ENCODE measurements at regions not wholly inside any gene's neighbourhood (a gene's known extent, or its start where the extent isn't known, plus 50 kb on each side); places are given as distances from the start of the nearest gene placed in this dataset.
A peak's percentile ranks its signal among the peaks of the same experiment; 100 is the strongest.

DNA sequence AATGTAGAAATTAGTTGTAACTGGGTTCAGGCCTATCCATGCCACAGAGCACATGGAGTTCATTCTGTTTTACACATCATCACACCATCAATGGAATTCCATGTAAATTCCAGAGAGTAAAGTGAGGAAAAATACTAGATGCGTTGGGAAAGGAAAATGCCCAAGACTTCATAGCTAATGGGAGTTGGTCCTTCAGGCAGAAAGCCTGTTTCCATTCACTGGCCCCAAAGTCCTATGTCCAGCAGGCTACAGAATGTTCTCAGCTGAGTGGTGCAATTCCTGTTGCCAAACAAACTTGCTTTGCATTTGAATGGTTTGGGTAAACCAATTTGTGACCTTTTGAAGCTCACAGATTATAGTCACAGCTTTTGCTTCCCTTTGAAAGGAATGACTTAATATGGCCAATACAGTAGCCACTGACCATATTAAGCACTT is 164.6 kb upstream of the PFN2 start:
- peak in 1 of 2 donors; percentile 51 for DNase-seq (ENCODE audit: low read depth in 2 of 2)
- TF ChIP-seq, protein P1, sequence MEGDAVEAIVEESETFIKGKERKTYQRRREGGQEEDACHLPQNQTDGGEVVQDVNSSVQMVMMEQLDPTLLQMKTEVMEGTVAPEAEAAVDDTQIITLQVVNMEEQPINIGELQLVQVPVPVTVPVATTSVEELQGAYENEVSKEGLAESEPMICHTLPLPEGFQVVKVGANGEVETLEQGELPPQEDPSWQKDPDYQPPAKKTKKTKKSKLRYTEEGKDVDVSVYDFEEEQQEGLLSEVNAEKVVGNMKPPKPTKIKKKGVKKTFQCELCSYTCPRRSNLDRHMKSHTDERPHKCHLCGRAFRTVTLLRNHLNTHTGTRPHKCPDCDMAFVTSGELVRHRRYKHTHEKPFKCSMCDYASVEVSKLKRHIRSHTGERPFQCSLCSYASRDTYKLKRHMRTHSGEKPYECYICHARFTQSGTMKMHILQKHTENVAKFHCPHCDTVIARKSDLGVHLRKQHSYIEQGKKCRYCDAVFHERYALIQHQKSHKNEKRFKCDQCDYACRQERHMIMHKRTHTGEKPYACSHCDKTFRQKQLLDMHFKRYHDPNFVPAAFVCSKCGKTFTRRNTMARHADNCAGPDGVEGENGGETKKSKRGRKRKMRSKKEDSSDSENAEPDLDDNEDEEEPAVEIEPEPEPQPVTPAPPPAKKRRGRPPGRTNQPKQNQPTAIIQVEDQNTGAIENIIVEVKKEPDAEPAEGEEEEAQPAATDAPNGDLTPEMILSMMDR (IDR thresholded peaks at IDR 0.05; ENCODE audit: low read depth, low read length), result no peak
- H3K4me3 ChIP-seq (replicated peaks in 1 of 2; ENCODE audit: low read depth in 2 of 2, low read length in 2 of 2), result no peak overlapping the region

- no peak overlapping the region for H3K4me3 ChIP-seq (replicated peaks in 1 of 2; ENCODE audit: low read depth in 2 of 2, low read length in 2 of 2)
- DNase-seq (ENCODE audit: low read depth in 2 of 2), result peak in 1 of 2 donors; percentile 56
- TF ChIP-seq, protein P1 (IDR thresholded peaks at IDR 0.05; ENCODE audit: low read depth, low read length), result no peak
These were observed 162.6 kb upstream of the PFN2 start for GRCh38 chr3:150133293-150133692.

GRCh38 chr3:150132101-150132749 is 161.5 kb upstream of the PFN2 start:
- no peak overlapping the region for H3K4me3 ChIP-seq (replicated peaks in 1 of 2; ENCODE audit: low read depth in 2 of 2, low read length in 2 of 2)
- DNase-seq (ENCODE audit: low read depth in 2 of 2), result no peak
- TF ChIP-seq, protein P1 (IDR thresholded peaks at IDR 0.05; ENCODE audit: low read depth, low read length), result no peak

DNA sequence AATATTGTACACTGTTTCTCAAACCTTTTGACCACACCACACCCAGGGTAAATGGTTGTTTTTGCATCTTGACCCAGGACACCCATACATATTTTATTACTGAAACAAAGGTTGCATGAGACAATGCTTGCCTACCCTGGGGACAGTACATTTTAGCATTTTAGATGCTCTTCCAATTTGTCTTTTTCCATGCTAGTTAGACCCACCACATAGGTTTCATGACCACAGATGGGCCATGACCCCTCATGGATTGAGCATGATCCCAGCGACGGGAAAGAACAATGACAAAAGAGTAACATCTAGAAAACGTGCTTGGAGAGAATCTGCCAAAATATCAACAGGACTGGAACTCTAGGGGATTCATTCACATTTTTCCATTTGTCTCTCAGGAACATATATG is 161.0 kb upstream of the PFN2 start:
- TF ChIP-seq, protein P1 (IDR thresholded peaks at IDR 0.05; ENCODE audit: low read depth, low read length), result no peak
- no peak for DNase-seq (ENCODE audit: low read depth in 2 of 2)
- no peak overlapping the region for H3K4me3 ChIP-seq (replicated peaks in 1 of 2; ENCODE audit: low read depth in 2 of 2, low read length in 2 of 2)

DNA sequence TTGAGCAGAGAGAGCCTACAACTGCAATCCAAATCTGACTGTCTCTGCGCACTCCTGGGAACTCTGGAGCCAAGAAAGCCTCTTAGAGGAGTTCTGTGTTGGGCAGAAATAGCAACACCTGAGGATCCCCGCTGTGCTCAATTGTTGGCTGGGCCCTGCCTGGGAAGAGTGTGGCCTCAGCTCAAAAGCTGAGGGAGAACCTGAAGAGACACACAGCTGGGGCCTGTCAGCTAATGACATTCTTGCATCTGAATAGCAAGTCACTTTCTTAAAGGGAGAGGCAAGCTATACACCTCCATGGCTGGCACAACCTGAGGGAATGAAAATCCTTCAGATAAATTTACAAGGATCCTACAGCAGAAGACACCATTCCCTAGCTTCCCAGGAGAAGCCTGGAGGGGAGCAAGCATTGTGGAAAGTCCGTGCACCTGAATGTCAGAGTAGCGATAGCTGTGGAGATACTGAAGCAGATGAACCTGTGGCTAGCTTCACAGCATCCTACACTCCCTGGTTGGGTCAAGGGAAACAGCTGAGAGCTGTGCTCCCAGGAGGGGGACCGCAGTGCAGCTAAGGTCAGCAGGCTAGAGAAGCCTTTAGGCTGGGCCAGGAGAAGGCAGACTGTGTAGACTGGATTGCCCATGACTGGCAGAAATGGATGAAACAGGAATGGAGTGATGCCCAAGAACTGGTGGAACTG is 159.9 kb upstream of the PFN2 start:
- no peak for DNase-seq (ENCODE audit: low read depth in 2 of 2)
- TF ChIP-seq, protein P1 (IDR thresholded peaks at IDR 0.05; ENCODE audit: low read depth, low read length), result no peak

GRCh38 chr3:150129166-150129565 is 158.5 kb upstream of the PFN2 start:
- TF ChIP-seq, protein P1 (IDR thresholded peaks at IDR 0.05; ENCODE audit: low read depth, low read length), result no peak
- H3K4me3 ChIP-seq (replicated peaks in 1 of 2; ENCODE audit: low read depth in 2 of 2, low read length in 2 of 2), result no peak overlapping the region
- DNase-seq (ENCODE audit: low read depth in 2 of 2), result no peak

More for the DNA sequence above, 159.9 kb upstream of the PFN2 start:
- H3K4me3 ChIP-seq (replicated peaks in 1 of 2; ENCODE audit: low read depth in 2 of 2, low read length in 2 of 2), result no peak overlapping the region
